H9 (cell line): ENCODE measurements at regions not wholly inside any gene's neighbourhood (a gene's known extent, or its start where the extent isn't known, plus 50 kb on each side); places are given as distances from the start of the nearest gene placed in this dataset.

Source experiments
- DNase-seq: peaks from one replicate; pipeline ENCODE4 v3.0.0-alpha.2; 2017
- H2AFZ ChIP-seq: one replicate; pipeline ENCODE4 v1.6.1; 2013; ENCODE audit warnings: mild to moderate bottlenecking, low read length, control low read depth, moderate library complexity
- H2AK5ac ChIP-seq: 2 replicates; pipeline ENCODE4 v1.6.1; 2013; ENCODE audit warnings: low read length, control low read depth, mixed read lengths; ENCODE audit not compliant: insufficient read length
- H2BK120ac ChIP-seq: one replicate; pipeline ENCODE4 v1.6.1; 2013; ENCODE audit warnings: low read depth, mild to moderate bottlenecking, low read length, control low read depth, inconsistent platforms; ENCODE audit not compliant: poor library complexity, severe bottlenecking
- H2BK12ac ChIP-seq: 2 replicates; pipeline ENCODE4 v1.6.1; 2013; ENCODE audit warnings: low read length, control low read depth, mixed read lengths, low read depth; ENCODE audit not compliant: insufficient read length
- H2BK15ac ChIP-seq: 2 replicates; pipeline ENCODE4 v1.6.1; 2013; ENCODE audit warnings: low read depth, low read length, control low read depth
- H2BK20ac ChIP-seq: one replicate; pipeline ENCODE4 v1.6.1; 2013; ENCODE audit warnings: low read depth, mild to moderate bottlenecking, low read length, control low read depth, inconsistent platforms; ENCODE audit not compliant: poor library complexity, severe bottlenecking
- H2BK5ac ChIP-seq: 2 replicates; pipeline ENCODE4 v1.6.1; 2013; ENCODE audit warnings: low read length, control low read depth, mixed read lengths; ENCODE audit not compliant: insufficient read length
- H3K14ac ChIP-seq: 2 replicates; pipeline ENCODE4 v1.6.1; 2013; ENCODE audit warnings: low read length, control low read depth; ENCODE audit not compliant: insufficient read depth
- H3K18ac ChIP-seq: 2 replicates; pipeline ENCODE4 v1.6.1; 2013; ENCODE audit warnings: low read depth, mild to moderate bottlenecking, mixed read lengths, low read length, control low read depth; ENCODE audit not compliant: insufficient read length
- H3K23ac ChIP-seq: 2 replicates; pipeline ENCODE4 v1.6.1; 2013; ENCODE audit warnings: low read length, control low read depth, mixed read lengths, low read depth; ENCODE audit not compliant: insufficient read length
- H3K23me2 ChIP-seq: 2 replicates; pipeline ENCODE4 v1.6.1; 2013; ENCODE audit warnings: low read depth, mild to moderate bottlenecking, mixed read lengths, low read length, control low read depth; ENCODE audit not compliant: insufficient read length, poor library complexity, severe bottlenecking
- H3K27ac ChIP-seq: 2 replicates; pipeline ENCODE4 v1.5.1; 2013; ENCODE audit warnings: low read length, control low read depth, mixed read lengths, low read depth; ENCODE audit not compliant: insufficient read length
- H3K27me3 ChIP-seq: 2 replicates; pipeline ENCODE4 v1.6.1; 2013; ENCODE audit warnings: low read length, control low read depth, inconsistent platforms; ENCODE audit not compliant: insufficient read depth
- H3K4ac ChIP-seq: 2 replicates; pipeline ENCODE4 v1.6.1; 2013; ENCODE audit warnings: low read depth, mild to moderate bottlenecking, control low read depth, inconsistent platforms, low read length, moderate library complexity
- H3K4me1 ChIP-seq: 2 replicates; pipeline ENCODE4 v1.6.1; 2013; ENCODE audit warnings: low read length, control low read depth, inconsistent platforms; ENCODE audit not compliant: insufficient read depth
- H3K4me2 ChIP-seq: 2 replicates; pipeline ENCODE4 v1.6.1; 2013; ENCODE audit warnings: low read length, control low read depth, mixed read lengths; ENCODE audit not compliant: insufficient read length, insufficient read depth
- H3K56ac ChIP-seq: 2 replicates; pipeline ENCODE4 v1.6.1; 2013; ENCODE audit warnings: low read depth, mild to moderate bottlenecking, mixed read lengths, low read length, control low read depth; ENCODE audit not compliant: insufficient read length
- H3K79me1 ChIP-seq: 2 replicates; pipeline ENCODE4 v1.6.1; 2013; ENCODE audit warnings: low read depth, mild to moderate bottlenecking, moderate library complexity, low read length, control low read depth, inconsistent platforms; ENCODE audit not compliant: insufficient read depth, poor library complexity, severe bottlenecking
- H3K79me2 ChIP-seq: 2 replicates; pipeline ENCODE4 v1.6.1; 2013; ENCODE audit warnings: low read length, control low read depth, inconsistent platforms; ENCODE audit not compliant: insufficient read depth
- H3K9ac ChIP-seq: 2 replicates; pipeline ENCODE4 v1.6.1; 2013; ENCODE audit warnings: low read length, control low read depth, mixed read lengths; ENCODE audit not compliant: insufficient read length; ENCODE audit errors: extremely low read depth
- H3K9me3 ChIP-seq: one replicate; pipeline ENCODE4 v1.6.1; 2013; ENCODE audit warnings: low read depth, low read length, inconsistent platforms; ENCODE audit not compliant: control insufficient read depth
- H3T11ph ChIP-seq: one replicate; pipeline ENCODE4 v1.6.1; 2013; ENCODE audit warnings: mild to moderate bottlenecking, low read length, control low read depth, inconsistent platforms
- H4K20me1 ChIP-seq: one replicate; pipeline ENCODE4 v1.6.1; 2013; ENCODE audit not compliant: control insufficient read depth, insufficient read length, insufficient read depth
- H4K5ac ChIP-seq: 2 replicates; pipeline ENCODE4 v1.6.1; 2013; ENCODE audit warnings: low read depth, mild to moderate bottlenecking, mixed read lengths, low read length, control low read depth; ENCODE audit not compliant: insufficient read length
- H4K8ac ChIP-seq: replicated peaks from 2 replicates; pipeline ENCODE4 v1.6.1; 2013; ENCODE audit warnings: low read length, control low read depth, mixed read lengths, low read depth; ENCODE audit not compliant: insufficient read length
- H4K91ac ChIP-seq: 2 replicates; pipeline ENCODE4 v1.6.1; 2013; ENCODE audit warnings: low read depth, mild to moderate bottlenecking, moderate library complexity, mixed read lengths, low read length, control low read depth; ENCODE audit not compliant: insufficient read length
- H3K27ac Mint-ChIP-seq, 3 experiments: 2 replicates in 2 of 3; 3 replicates in 1 of 3; pipeline ENCODE4 v1.8.0; 2020 to 2021; ENCODE audit warnings: mixed read lengths in 3 of 3, mild to moderate bottlenecking in 1 of 3, moderate library complexity in 1 of 3
- H3K27me3 Mint-ChIP-seq: 2 replicates; pipeline ENCODE4 v1.8.0; 2021; ENCODE audit warnings: low read depth, mild to moderate bottlenecking, moderate library complexity, mixed read lengths
- H3K36me3 Mint-ChIP-seq, 3 experiments: 2 replicates in 2 of 3; 3 replicates in 1 of 3; pipeline ENCODE4 v1.8.0; 2020 to 2021; ENCODE audit warnings: low read depth in 3 of 3, mixed read lengths in 3 of 3; ENCODE audit not compliant: insufficient read depth in 1 of 3
- H3K4me1 Mint-ChIP-seq, 2 experiments: 2 replicates each; pipeline ENCODE4 v1.8.0; 2020; ENCODE audit warnings: mixed read lengths in 2 of 2
- H3K4me3 Mint-ChIP-seq, 2 experiments: 2 replicates in 1 of 2; 3 replicates in 1 of 2; pipeline ENCODE4 v1.8.0; 2020 to 2021; ENCODE audit warnings: mild to moderate bottlenecking in 2 of 2, mixed read lengths in 2 of 2, moderate library complexity in 1 of 2
- H3K9me3 Mint-ChIP-seq, 2 experiments: 2 replicates in 1 of 2; 3 replicates in 1 of 2; pipeline ENCODE4 v1.8.0; 2020; ENCODE audit warnings: mild to moderate bottlenecking in 2 of 2, mixed read lengths in 2 of 2, moderate library complexity in 1 of 2
- TF ChIP-seq, protein P1 (sequence below): fragments of 200-600 bp; sonication (generic); conservative IDR thresholded peaks from 3 replicates; pipeline ENCODE4 v1.8.0; 2021; ENCODE audit warnings: antibody characterized with exemption, mild to moderate bottlenecking

DNA sequence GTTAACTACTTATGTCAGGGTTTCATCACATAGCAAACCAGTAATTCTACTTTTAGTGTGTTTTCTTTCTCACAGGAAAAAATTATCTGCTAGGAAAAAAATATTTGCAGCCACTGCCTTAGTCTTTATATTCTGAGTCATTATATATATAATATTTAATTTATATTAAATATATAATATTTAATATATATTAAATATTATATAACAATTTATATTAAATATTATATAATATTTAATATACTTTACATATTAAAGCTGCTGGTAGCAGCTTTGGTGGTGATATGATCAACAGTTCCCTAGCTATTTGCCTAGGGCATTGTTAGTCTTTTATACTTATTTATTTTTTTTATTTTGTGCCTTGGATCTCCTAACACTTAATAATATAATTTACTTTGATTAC is 381.6 kb downstream of the STIM2 start:
- no peak overlapping the region for H3K56ac ChIP-seq
- no peak overlapping the region for H2AK5ac ChIP-seq
- H4K8ac ChIP-seq, result no peak overlapping the region
- H3K27me3 Mint-ChIP-seq, result no peaks in the 10 kb centered on the region
- H3K27ac ChIP-seq, result no peak overlapping the region
- no peak overlapping the region for H3K18ac ChIP-seq
- H3K4me1 ChIP-seq, result no peaks in the 10 kb centered on the region
- no peak overlapping the region for H3K14ac ChIP-seq
- DNase-seq, result no peak
- H3K9me3 Mint-ChIP-seq, result peaks cover 0 to 9% of the 10 kb centered on the region in 2 experiments; a peak in 3 of 5 replicates
- no peaks in the 10 kb centered on the region; a peak in 1 of 4 replicates for H3K4me1 Mint-ChIP-seq
- H2BK20ac ChIP-seq, result no peak overlapping the region
- H3K27me3 ChIP-seq, result no peaks in the 10 kb centered on the region
- H3K4me2 ChIP-seq, result no peak overlapping the region
- no peak overlapping the region for H3T11ph ChIP-seq
- H3K23me2 ChIP-seq, result no peaks in the 10 kb centered on the region
- no peak overlapping the region for H2BK120ac ChIP-seq
- H3K79me1 ChIP-seq, result no peaks in the 10 kb centered on the region
- H3K36me3 Mint-ChIP-seq, result no peaks in the 10 kb centered on the region
- H3K4me3 Mint-ChIP-seq, result no peak overlapping the region
- H3K4ac ChIP-seq, result no peak overlapping the region
- no peak overlapping the region for H2AFZ ChIP-seq
- H4K5ac ChIP-seq, result no peak overlapping the region
- no peaks in the 10 kb centered on the region for H3K9me3 ChIP-seq
- H3K79me2 ChIP-seq, result no peaks in the 10 kb centered on the region
- H4K91ac ChIP-seq, result no peak overlapping the region
- H2BK12ac ChIP-seq, result no peak overlapping the region
- no peak overlapping the region for H2BK5ac ChIP-seq
- no peak overlapping the region for H3K9ac ChIP-seq
- no peak overlapping the region for H3K23ac ChIP-seq
- no peak overlapping the region for H2BK15ac ChIP-seq
- TF ChIP-seq, protein P1, sequence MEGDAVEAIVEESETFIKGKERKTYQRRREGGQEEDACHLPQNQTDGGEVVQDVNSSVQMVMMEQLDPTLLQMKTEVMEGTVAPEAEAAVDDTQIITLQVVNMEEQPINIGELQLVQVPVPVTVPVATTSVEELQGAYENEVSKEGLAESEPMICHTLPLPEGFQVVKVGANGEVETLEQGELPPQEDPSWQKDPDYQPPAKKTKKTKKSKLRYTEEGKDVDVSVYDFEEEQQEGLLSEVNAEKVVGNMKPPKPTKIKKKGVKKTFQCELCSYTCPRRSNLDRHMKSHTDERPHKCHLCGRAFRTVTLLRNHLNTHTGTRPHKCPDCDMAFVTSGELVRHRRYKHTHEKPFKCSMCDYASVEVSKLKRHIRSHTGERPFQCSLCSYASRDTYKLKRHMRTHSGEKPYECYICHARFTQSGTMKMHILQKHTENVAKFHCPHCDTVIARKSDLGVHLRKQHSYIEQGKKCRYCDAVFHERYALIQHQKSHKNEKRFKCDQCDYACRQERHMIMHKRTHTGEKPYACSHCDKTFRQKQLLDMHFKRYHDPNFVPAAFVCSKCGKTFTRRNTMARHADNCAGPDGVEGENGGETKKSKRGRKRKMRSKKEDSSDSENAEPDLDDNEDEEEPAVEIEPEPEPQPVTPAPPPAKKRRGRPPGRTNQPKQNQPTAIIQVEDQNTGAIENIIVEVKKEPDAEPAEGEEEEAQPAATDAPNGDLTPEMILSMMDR, result no peak
- H4K20me1 ChIP-seq, result no peaks in the 10 kb centered on the region
- no peak overlapping the region for H3K27ac Mint-ChIP-seq
